H9 (cell line): ENCODE measurements at regions not wholly inside any gene's neighbourhood (a gene's known extent, or its start where the extent isn't known, plus 50 kb on each side); places are given as distances from the start of the nearest gene placed in this dataset.

ENCODE experiments used
- DNase-seq: peaks from one replicate; pipeline ENCODE4 v3.0.0-alpha.2; 2017
- H2AFZ ChIP-seq: one replicate; pipeline ENCODE4 v1.6.1; 2013; ENCODE audit warnings: mild to moderate bottlenecking, low read length, control low read depth, moderate library complexity
- H2AK5ac ChIP-seq: 2 replicates; pipeline ENCODE4 v1.6.1; 2013; ENCODE audit warnings: low read length, control low read depth, mixed read lengths; ENCODE audit not compliant: insufficient read length
- H2BK120ac ChIP-seq: one replicate; pipeline ENCODE4 v1.6.1; 2013; ENCODE audit warnings: low read depth, mild to moderate bottlenecking, low read length, control low read depth, inconsistent platforms; ENCODE audit not compliant: poor library complexity, severe bottlenecking
- H2BK12ac ChIP-seq: 2 replicates; pipeline ENCODE4 v1.6.1; 2013; ENCODE audit warnings: low read length, control low read depth, mixed read lengths, low read depth; ENCODE audit not compliant: insufficient read length
- H2BK15ac ChIP-seq: 2 replicates; pipeline ENCODE4 v1.6.1; 2013; ENCODE audit warnings: low read depth, low read length, control low read depth
- H2BK20ac ChIP-seq: one replicate; pipeline ENCODE4 v1.6.1; 2013; ENCODE audit warnings: low read depth, mild to moderate bottlenecking, low read length, control low read depth, inconsistent platforms; ENCODE audit not compliant: poor library complexity, severe bottlenecking
- H2BK5ac ChIP-seq: 2 replicates; pipeline ENCODE4 v1.6.1; 2013; ENCODE audit warnings: low read length, control low read depth, mixed read lengths; ENCODE audit not compliant: insufficient read length
- H3K14ac ChIP-seq: 2 replicates; pipeline ENCODE4 v1.6.1; 2013; ENCODE audit warnings: low read length, control low read depth; ENCODE audit not compliant: insufficient read depth
- H3K18ac ChIP-seq: 2 replicates; pipeline ENCODE4 v1.6.1; 2013; ENCODE audit warnings: low read depth, mild to moderate bottlenecking, mixed read lengths, low read length, control low read depth; ENCODE audit not compliant: insufficient read length
- H3K23ac ChIP-seq: 2 replicates; pipeline ENCODE4 v1.6.1; 2013; ENCODE audit warnings: low read length, control low read depth, mixed read lengths, low read depth; ENCODE audit not compliant: insufficient read length
- H3K23me2 ChIP-seq: 2 replicates; pipeline ENCODE4 v1.6.1; 2013; ENCODE audit warnings: low read depth, mild to moderate bottlenecking, mixed read lengths, low read length, control low read depth; ENCODE audit not compliant: insufficient read length, poor library complexity, severe bottlenecking
- H3K27ac ChIP-seq: 2 replicates; pipeline ENCODE4 v1.5.1; 2013; ENCODE audit warnings: low read length, control low read depth, mixed read lengths, low read depth; ENCODE audit not compliant: insufficient read length
- H3K27me3 ChIP-seq: 2 replicates; pipeline ENCODE4 v1.6.1; 2013; ENCODE audit warnings: low read length, control low read depth, inconsistent platforms; ENCODE audit not compliant: insufficient read depth
- H3K4ac ChIP-seq: 2 replicates; pipeline ENCODE4 v1.6.1; 2013; ENCODE audit warnings: low read depth, mild to moderate bottlenecking, control low read depth, inconsistent platforms, low read length, moderate library complexity
- H3K4me1 ChIP-seq: 2 replicates; pipeline ENCODE4 v1.6.1; 2013; ENCODE audit warnings: low read length, control low read depth, inconsistent platforms; ENCODE audit not compliant: insufficient read depth
- H3K4me2 ChIP-seq: 2 replicates; pipeline ENCODE4 v1.6.1; 2013; ENCODE audit warnings: low read length, control low read depth, mixed read lengths; ENCODE audit not compliant: insufficient read length, insufficient read depth
- H3K56ac ChIP-seq: 2 replicates; pipeline ENCODE4 v1.6.1; 2013; ENCODE audit warnings: low read depth, mild to moderate bottlenecking, mixed read lengths, low read length, control low read depth; ENCODE audit not compliant: insufficient read length
- H3K79me1 ChIP-seq: 2 replicates; pipeline ENCODE4 v1.6.1; 2013; ENCODE audit warnings: low read depth, mild to moderate bottlenecking, moderate library complexity, low read length, control low read depth, inconsistent platforms; ENCODE audit not compliant: insufficient read depth, poor library complexity, severe bottlenecking
- H3K79me2 ChIP-seq: 2 replicates; pipeline ENCODE4 v1.6.1; 2013; ENCODE audit warnings: low read length, control low read depth, inconsistent platforms; ENCODE audit not compliant: insufficient read depth
- H3K9ac ChIP-seq: 2 replicates; pipeline ENCODE4 v1.6.1; 2013; ENCODE audit warnings: low read length, control low read depth, mixed read lengths; ENCODE audit not compliant: insufficient read length; ENCODE audit errors: extremely low read depth
- H3K9me3 ChIP-seq: one replicate; pipeline ENCODE4 v1.6.1; 2013; ENCODE audit warnings: low read depth, low read length, inconsistent platforms; ENCODE audit not compliant: control insufficient read depth
- H3T11ph ChIP-seq: one replicate; pipeline ENCODE4 v1.6.1; 2013; ENCODE audit warnings: mild to moderate bottlenecking, low read length, control low read depth, inconsistent platforms
- H4K20me1 ChIP-seq: one replicate; pipeline ENCODE4 v1.6.1; 2013; ENCODE audit not compliant: control insufficient read depth, insufficient read length, insufficient read depth
- H4K5ac ChIP-seq: 2 replicates; pipeline ENCODE4 v1.6.1; 2013; ENCODE audit warnings: low read depth, mild to moderate bottlenecking, mixed read lengths, low read length, control low read depth; ENCODE audit not compliant: insufficient read length
- H4K8ac ChIP-seq: replicated peaks from 2 replicates; pipeline ENCODE4 v1.6.1; 2013; ENCODE audit warnings: low read length, control low read depth, mixed read lengths, low read depth; ENCODE audit not compliant: insufficient read length
- H4K91ac ChIP-seq: 2 replicates; pipeline ENCODE4 v1.6.1; 2013; ENCODE audit warnings: low read depth, mild to moderate bottlenecking, moderate library complexity, mixed read lengths, low read length, control low read depth; ENCODE audit not compliant: insufficient read length
- H3K27ac Mint-ChIP-seq, 3 experiments: 2 replicates in 2 of 3; 3 replicates in 1 of 3; pipeline ENCODE4 v1.8.0; 2020 to 2021; ENCODE audit warnings: mixed read lengths in 3 of 3, mild to moderate bottlenecking in 1 of 3, moderate library complexity in 1 of 3
- H3K27me3 Mint-ChIP-seq: 2 replicates; pipeline ENCODE4 v1.8.0; 2021; ENCODE audit warnings: low read depth, mild to moderate bottlenecking, moderate library complexity, mixed read lengths
- H3K36me3 Mint-ChIP-seq, 3 experiments: 2 replicates in 2 of 3; 3 replicates in 1 of 3; pipeline ENCODE4 v1.8.0; 2020 to 2021; ENCODE audit warnings: low read depth in 3 of 3, mixed read lengths in 3 of 3; ENCODE audit not compliant: insufficient read depth in 1 of 3
- H3K4me1 Mint-ChIP-seq, 2 experiments: 2 replicates each; pipeline ENCODE4 v1.8.0; 2020; ENCODE audit warnings: mixed read lengths in 2 of 2
- H3K4me3 Mint-ChIP-seq, 2 experiments: 2 replicates in 1 of 2; 3 replicates in 1 of 2; pipeline ENCODE4 v1.8.0; 2020 to 2021; ENCODE audit warnings: mild to moderate bottlenecking in 2 of 2, mixed read lengths in 2 of 2, moderate library complexity in 1 of 2
- H3K9me3 Mint-ChIP-seq, 2 experiments: 2 replicates in 1 of 2; 3 replicates in 1 of 2; pipeline ENCODE4 v1.8.0; 2020; ENCODE audit warnings: mild to moderate bottlenecking in 2 of 2, mixed read lengths in 2 of 2, moderate library complexity in 1 of 2
- CTCF ChIP-seq: fragments of 200-600 bp; sonication (generic); conservative IDR thresholded peaks from 3 replicates; pipeline ENCODE4 v1.8.0; 2021; ENCODE audit warnings: antibody characterized with exemption, mild to moderate bottlenecking
- WGBS: extraction: QIAGEN DNeasy Blood & Tissue Kit; methylation state at CpG from one replicate; pipeline ENCODE4 v1.1.7; 2013; ENCODE audit warnings: missing lambda C conversion rate, low lambda C conversion rate, mixed read lengths; ENCODE audit not compliant: insufficient read length; ENCODE audit errors: extremely low coverage; 5-methylcytosine and 5-hydroxymethylcytosine counted together

- no peak overlapping the region for H3K56ac ChIP-seq
- Mint-ChIP-seq H3K4me1 (peaks cover 27 to 44% of the 10 kb centered on the region in 2 experiments), H3K9me3 (no peaks in the 10 kb centered on the region), H3K27me3 (no peaks in the 10 kb centered on the region), H3K27ac (no peak overlapping the region), H3K4me3 (no peak overlapping the region), H3K36me3 (peaks cover 0 to 11% (median 11%) of the 10 kb centered on the region in 3 experiments; a peak in 4 of 7 replicates)
- H3K23me2 ChIP-seq, result no peaks in the 10 kb centered on the region
- H3T11ph ChIP-seq, result no peak overlapping the region
- H2BK20ac ChIP-seq, result no peak overlapping the region
- no peak overlapping the region for H2BK15ac ChIP-seq
- no peak overlapping the region for H2BK120ac ChIP-seq
- WGBS, result no CpG with 5 or more reads among the region's 3 CpGs
- H3K4me2 ChIP-seq, result no peak overlapping the region
- no peak for DNase-seq
- no peak overlapping the region for H3K23ac ChIP-seq
- H3K4me1 ChIP-seq, result peaks cover 9% of the 10 kb centered on the region; the same call in 1 of the 2 replicates
- H4K8ac ChIP-seq, result no peak overlapping the region
- no peak overlapping the region for H3K14ac ChIP-seq
- no peak overlapping the region for H3K18ac ChIP-seq
- no peak overlapping the region for H3K4ac ChIP-seq
- no peaks in the 10 kb centered on the region for H3K79me2 ChIP-seq
- no peak overlapping the region for H4K91ac ChIP-seq
- no peak overlapping the region for H3K9ac ChIP-seq
- no peak overlapping the region for H4K5ac ChIP-seq
- H3K27ac ChIP-seq, result no peak overlapping the region
- no peak for TF ChIP-seq CTCF
- no peak overlapping the region for H2BK5ac ChIP-seq
- H3K79me1 ChIP-seq, result no peaks in the 10 kb centered on the region
- H2AK5ac ChIP-seq, result no peak overlapping the region
- no peaks in the 10 kb centered on the region for H3K27me3 ChIP-seq
- H4K20me1 ChIP-seq, result no peaks in the 10 kb centered on the region
- H2BK12ac ChIP-seq, result no peak overlapping the region
- H2AFZ ChIP-seq, result no peak overlapping the region
- no peaks in the 10 kb centered on the region for H3K9me3 ChIP-seq
These were observed 108.5 kb downstream of the PSAT1 start for GRCh38 chr9:78405461-78405860.
